SHP77 (cell line): ENCODE measurements at regions not wholly inside any gene's neighbourhood (a gene's known extent, or its start where the extent isn't known, plus 50 kb on each side); places are given as distances from the start of the nearest gene placed in this dataset.

ENCODE experiments used
- DNase-seq, 2 experiments: peaks; one replicate each; lab custom pipeline; 2025; lab: John Stamatoyannopoulos, UW

GRCh38 chr2:8452296-8452695 lies 229.6 kb upstream of the ID2 start:
- DNase-seq, result no peak

GRCh38 chr2:8452979-8453903 lies 228.6 kb upstream of the ID2 start:
- no peak for DNase-seq

- no peak for DNase-seq
Observed at GRCh38 chr2:8453904-8454302, 228.0 kb upstream of the ID2 start.

GRCh38 chr2:8454797-8455196 lies 227.1 kb upstream of the ID2 start:
- no peak for DNase-seq

- no peak for DNase-seq
Observed at GRCh38 chr2:8455236-8456150, 226.4 kb upstream of the ID2 start.

GRCh38 chr2:8456151-8457091 lies 225.4 kb upstream of the ID2 start:
- no peak for DNase-seq

GRCh38 chr2:8457092-8457481 lies 224.8 kb upstream of the ID2 start:
- peak; percentile 28 to 78 for DNase-seq

GRCh38 chr2:8457699-8458502 lies 224.0 kb upstream of the ID2 start:
- DNase-seq, result peak; percentile 37 to 62

- no peak for DNase-seq
Observed at GRCh38 chr2:8458503-8459459, 223.1 kb upstream of the ID2 start.

- no peak for DNase-seq
Observed at GRCh38 chr2:8459474-8459873, 222.4 kb upstream of the ID2 start.

GRCh38 chr2:8461341-8461740 lies 220.5 kb upstream of the ID2 start:
- no peak for DNase-seq

GRCh38 chr2:8462280-8462679 lies 219.6 kb upstream of the ID2 start:
- no peak for DNase-seq

- no peak for DNase-seq
Observed at GRCh38 chr2:8462899-8463648, 218.8 kb upstream of the ID2 start.

GRCh38 chr2:8465560-8465959 lies 216.3 kb upstream of the ID2 start:
- no peak for DNase-seq

GRCh38 chr2:8469709-8470493 lies 212.0 kb upstream of the ID2 start:
- DNase-seq, result no peak

GRCh38 chr2:8472545-8473323 lies 209.1 kb upstream of the ID2 start:
- no peak for DNase-seq

- DNase-seq, result peak; percentile 41 to 47
Observed at GRCh38 chr2:8475349-8476031, 206.4 kb upstream of the ID2 start.
